Stimulated activated CD4-positive, alpha-beta T cell treated with anti-CD3 and anti-CD28 coated beads, Interleukin-12 subunit alpha, Interleukin-12 subunit beta, amount 100 ng/mL, for 48 hours (primary cell): ENCODE measurements at regions not wholly inside any gene's neighbourhood (a gene's known extent, or its start where the extent isn't known, plus 50 kb on each side); places are given as distances from the start of the nearest gene placed in this dataset.

Experiments
- DNase-seq, 3 donors: peaks; one replicate each; pipeline ENCODE4 v3.0.0-alpha.2; 2020; ENCODE audit warnings: low read depth in 2 of 3, low spot score in 1 of 3

DNA sequence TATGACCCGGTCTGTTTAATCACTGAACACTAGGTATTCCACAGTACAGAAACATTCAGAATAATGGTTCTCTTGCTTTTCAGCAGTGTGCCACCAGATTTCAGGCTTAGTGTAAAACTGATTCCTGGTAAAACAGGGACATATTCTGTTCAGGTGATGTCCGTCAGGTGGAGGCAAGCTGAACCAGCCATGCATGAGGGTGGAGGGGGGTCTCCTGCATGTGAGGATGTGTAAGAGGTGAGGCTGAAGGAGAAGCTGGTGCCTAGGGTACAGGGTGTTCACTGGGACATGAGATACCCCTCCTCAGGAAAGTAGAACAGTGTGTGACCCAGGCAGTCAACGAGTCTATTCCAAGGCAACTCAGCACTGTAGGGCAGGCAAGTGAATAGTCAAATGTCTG is 563.9 kb downstream of the BNC2 start:
- DNase-seq: no peak

DNA sequence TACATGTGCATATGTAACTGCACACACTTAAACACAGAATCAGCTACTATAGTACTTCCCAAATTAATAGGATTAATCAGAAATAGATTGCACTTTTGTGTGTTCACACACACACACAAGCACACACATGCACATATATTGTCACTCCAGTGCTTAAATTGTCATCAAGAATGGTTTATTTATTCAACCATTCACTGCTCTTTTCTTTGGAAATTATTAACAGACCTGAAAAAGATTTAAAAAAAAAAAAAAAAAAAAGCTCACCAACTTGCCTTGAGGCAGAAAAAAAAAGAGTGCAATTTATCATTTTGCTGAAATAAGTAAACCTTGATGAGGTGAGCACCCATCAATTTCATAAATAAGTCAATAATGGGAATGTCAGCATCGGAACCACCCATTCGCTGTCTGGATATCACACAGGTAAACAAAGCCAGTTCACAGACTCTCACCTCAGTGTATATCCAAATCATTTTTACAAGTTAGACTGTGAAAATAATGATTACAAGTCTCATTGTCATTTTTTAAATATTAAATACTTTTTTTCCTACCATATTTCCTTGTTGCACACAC is 562.8 kb downstream of the BNC2 start:
- DNase-seq: no peak

DNA sequence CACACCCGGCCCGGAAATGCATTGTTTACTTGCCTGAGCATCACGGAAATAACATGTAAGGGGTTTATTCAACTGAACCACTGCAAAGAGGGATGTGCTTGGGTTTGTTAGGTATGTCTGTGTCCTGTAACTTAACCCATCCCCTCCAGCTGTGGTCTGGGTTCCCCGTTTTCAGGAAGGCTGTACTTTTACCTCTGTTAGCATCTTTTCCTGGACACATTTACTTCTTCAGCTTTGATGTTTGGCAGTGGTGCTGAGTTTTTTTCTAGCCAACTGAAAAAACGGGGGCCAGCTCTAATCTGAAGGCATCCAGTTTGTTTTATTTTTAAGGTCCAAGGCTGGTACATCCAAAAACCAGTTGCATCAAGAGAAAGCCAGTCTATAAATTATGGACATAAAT is 561.8 kb downstream of the BNC2 start:
- DNase-seq: no peak

DNA sequence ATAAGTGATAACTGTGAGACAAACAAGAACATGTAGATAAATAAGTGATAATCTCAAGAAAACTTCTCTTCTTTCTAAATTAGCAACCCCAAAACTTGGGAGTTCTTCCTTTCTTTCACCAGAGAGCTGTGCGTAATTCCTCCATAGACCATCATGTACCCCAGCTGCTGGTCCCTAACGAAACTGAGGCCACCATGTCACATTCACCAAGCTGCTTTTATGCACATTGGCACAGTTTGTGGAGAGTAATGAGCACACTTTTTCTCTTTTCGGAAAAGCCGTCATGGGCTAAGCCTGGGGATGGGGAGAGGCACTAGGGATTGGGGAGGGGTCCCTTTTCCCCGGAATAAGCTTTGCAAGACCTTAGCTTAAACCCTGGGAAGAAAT is 561.4 kb downstream of the BNC2 start:
- DNase-seq: no peak

DNA sequence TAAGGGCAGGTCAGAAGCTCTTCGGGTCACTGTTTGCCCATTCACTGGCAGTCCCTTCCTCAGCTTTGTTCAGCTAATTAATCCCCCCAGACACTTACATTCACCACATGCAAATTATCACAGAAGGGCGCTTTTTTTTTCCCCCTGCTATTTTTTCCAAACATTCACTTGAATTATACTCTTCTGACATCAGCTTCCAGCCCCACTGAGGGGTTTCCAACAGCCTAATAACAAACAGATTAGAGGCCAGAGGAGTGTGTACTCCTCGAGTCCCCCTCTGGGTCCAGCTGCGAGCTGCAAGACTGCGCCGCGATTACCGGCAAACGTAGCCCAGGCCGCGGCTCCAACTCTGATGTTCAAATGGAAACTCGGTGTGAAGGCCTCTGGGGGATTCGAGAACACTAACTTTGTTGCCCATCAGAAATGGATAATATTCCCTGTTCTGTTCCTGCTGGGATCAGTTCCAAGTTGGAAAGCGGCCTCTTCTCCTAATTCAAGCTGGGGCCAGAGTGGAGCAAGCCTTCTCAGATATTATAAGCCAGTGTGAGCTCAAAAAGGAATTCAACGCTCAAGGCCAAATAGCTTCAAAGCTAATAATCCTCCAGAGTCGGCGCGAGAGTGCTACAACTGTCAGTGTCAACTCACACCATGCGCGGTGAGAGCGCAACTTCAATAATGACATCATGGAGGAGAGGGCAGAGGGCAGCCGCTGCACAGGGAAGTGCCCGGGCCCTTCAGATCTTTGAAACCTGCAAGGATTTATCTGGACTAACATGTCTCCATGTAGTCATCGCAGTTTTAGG is 560.8 kb downstream of the BNC2 start:
- no peak for DNase-seq

DNA sequence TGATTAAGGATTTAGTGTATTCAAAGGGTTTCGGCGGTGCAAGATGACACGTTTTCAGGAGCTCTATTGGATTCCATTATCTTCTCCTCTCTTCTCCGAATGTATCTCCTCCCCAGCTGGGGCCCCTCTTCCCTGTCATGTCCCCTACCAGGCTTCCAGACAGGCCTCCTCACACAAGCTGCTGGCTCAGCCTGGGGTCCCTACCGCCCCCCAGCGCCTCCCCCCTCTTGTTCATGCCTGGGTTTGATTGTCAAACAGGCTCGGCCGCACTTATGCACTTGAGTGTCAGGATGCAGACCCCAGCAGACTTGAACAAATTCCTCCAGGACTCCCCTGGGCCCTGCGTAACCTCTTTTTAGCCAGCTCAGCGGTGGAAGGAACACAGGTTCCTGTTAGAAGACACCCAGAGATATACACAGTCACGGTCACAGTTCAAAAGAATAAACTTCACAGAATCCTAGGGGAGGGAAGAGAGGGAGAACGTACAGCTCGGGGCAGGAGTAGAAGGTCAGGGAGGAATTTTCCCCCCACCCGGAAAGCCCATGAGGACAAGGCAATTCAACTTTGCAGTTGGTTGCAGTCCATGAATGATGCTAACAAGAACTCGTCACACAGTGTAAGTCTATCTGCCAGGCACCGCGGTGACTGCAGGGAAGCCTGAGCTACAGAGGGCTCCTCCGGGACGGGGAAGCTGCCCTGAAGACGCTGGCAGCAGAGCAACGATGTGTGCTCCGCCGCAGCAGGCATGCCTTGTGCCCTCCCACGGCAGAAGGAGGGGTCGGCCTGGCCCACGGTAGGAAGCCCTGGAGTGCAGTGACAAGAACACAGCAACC is 560.0 kb downstream of the BNC2 start:
- no peak for DNase-seq

DNA sequence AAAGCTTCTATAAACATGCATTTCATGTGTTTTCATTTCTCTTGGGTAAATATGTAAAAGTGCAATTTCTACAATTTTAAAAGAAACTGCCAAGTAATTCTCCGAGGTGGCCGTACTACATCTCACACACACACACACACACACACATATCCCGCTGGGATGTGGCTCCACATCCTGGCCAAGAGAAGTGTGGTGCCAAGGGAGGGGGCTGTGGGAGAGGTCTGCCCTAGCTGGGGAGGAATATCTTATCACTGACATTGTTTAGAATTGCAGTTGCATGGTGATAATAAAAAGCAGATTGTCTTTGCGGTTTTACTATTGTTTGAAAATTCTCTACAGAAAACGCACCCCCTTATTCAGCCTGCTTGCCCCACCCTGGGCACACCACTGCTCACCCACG is 558.4 kb downstream of the BNC2 start:
- DNase-seq: no peak

DNA sequence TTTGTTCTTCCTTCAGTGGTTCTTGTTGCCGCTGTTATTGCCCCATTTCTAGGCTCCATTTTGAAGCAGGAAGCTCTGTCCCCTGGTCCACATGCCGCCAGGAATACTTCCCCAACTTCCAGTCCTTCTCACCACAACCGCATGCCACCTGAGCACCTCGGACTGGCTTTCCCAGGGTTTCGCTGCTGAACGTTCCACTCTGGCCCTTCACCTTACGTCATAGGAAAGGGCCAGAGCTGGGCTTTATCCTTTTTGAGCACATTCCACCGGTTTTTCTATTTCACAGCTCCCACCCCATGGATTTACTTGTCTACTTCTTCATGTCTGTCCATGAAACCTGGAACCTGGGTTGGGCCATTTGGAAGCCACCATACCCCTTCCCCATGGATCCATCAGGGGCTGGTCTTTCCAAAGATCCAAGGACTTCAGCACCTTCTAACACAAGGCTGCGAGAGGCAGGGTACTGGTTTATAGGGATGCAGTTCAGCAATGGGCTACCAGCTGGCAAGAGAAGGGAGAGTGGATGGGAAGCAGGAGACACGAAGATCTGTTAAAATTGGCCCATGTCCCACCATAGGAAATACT is 557.4 kb downstream of the BNC2 start:
- no peak for DNase-seq

DNA sequence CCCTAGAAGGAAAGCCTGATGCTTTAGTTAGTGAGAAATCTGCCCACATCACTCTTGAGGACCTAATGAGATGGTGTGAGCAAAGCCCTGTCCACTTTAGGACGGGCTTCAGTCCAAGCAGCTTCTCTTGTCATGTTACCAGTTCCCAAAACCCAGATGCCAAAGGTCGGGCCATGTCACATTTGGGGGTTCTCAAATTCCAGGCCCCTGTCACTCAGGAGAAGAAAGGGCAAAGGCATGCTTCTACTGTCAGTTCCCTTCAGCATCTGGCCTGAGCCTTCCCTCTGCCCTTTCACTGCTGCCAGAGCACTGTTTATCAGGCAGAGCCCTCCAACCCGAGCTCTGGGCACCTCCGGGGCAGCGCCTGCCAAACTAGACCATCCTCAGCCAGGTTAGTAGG is 556.0 kb downstream of the BNC2 start:
- DNase-seq: no peak

DNA sequence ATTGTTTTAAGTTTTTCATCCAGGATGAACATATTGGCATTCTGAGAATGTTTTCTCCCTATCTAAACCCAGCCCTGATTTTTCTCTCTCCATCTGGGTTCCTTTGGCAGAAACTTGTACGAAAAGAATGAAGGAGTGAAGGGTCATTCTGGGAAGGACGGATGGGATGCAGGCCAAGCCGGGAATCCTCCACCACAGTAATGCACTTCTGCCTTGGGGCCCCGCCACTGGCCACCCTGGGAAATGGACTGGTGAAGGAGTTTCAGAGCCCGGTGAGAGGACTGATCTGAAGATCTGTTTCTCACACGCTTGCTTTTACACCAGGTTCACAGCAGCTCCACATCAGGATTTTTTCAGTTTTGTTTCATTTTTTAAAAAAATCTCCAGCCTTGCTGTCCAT is 554.8 kb downstream of the BNC2 start:
- DNase-seq: no peak

DNA sequence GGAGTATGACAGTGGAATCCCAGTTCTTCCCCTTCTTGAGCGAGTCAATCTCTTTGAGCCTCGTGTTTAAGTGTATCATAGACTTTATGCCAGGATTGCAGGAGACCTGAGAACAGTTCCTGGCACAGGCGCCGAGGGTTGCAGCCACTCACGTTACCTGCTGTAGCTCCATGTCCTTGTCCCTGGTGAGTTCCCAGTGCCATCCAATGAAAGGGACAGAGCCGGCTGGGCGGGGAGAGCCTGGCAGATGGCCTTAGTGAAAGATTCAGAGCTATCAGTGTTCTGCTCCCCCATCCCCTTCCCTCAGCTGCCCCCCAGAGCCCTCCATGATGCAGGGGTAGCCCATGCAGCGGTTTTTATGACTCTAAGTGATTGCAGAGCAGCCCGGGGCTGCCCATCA is 554.0 kb downstream of the BNC2 start:
- DNase-seq: no peak

DNA sequence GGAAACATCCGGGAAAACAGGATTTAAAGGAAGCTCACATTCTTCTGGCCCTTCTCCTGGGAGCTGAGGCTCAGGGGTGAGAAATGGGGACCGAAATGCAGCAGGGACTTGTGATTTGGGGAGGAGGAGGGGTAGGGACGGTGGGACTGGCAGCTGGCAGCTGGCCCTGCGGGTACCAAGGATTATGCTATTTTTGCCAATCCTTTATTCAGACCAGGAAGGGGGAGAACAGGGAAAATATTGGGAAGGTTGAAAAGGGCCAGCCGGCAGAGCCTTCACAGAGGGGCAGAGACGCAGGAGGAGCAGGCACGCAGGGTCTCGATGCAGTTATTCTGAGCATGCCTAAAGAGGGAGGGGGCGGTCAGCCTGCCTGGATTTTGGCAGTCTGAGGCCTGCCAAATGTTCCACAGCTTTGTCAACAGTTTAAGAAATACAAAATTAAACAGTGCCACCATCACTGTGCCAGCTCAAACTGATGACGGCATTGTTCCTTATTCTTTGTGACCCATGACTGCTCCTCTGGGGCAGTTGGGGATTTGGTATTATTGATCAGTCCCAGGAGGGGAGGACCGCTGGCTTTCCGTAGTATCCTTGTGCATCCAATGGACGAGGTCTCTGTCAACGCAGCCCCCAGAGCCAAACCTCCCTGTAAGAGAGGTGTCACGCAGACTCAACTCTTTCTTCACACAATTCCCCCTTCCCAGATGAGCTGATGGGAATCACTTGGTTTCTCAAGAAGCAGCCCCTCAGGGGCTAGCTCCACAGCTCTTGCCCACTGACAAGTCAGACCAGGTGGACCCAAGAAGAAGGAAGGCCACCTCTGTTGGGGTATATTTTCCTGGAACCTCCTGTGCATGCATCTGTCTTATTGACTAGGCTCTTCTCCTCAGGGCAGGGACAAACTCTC is 553.3 kb downstream of the BNC2 start:
- DNase-seq: no peak

DNA sequence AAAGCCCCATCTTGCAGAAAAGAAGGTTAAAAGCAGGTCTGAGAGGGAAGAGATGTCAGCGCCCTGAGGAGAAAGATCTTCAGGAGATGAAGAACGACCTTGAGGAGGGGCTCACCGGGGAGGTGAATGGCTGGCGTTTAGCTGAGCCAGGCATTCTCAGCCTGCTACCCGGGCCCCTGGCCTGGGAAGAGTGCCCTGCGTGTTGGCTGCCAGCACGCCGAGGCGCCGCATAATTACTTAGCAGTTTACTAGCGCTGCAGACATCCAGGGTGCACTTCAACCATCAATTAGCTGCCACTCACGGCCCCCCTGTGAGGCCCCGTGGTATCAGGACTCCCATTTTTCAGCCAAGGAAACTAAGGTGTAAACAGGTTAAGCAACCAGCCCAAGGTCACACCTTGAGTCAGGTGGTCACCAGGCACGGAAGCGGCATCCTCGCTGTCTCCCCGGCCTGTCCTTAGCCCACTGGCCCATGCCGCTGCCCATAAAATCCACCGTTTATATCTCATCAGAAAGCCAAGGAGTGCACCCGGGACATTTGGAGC is 551.9 kb downstream of the BNC2 start:
- no peak for DNase-seq

DNA sequence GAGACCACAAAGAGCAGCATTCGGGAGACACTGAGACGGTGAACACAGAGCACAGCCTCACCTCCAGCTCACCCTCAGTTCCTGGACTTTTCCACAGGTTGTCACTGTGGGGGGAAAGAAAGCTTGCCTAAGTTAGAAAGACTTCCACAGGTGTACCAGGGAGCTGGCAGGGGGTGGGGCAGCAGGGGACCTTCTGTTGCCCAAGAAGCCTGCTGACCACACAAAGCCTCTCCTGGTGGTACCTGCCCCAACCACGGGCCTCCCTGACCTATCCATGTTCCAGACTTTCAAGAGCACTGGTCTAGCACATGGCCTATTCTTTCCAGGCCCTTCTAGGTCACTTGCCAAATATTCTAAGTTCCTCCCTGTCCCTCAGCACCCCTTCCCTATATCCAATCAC is 550.8 kb downstream of the BNC2 start:
- DNase-seq: no peak

DNA sequence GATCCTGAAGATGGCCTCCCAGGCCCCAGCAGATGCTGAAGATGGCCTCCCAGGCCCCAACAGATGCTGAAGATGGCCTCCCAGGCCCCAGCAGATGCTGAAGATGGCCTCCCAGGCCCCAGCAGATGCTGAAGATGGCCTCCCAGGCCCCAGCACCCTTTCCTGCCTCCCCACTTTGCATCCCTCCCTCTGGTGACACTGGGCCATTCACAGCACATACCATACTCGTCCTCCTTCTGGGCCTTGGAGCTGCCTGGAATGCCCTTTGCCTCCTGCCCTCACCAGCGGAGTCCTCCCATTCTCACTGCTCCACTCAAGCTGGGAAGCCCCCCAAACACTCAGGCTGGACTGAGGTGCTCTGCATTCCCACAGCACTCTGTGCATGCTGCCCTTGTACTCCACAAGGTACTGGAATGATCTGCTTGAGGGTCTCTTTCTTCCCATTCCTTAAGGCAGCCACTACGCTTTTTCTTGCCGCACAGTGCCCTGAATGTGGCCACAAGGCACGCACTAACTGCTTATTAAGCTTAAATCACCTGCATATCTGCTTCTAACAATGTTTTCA is 550.0 kb downstream of the BNC2 start:
- DNase-seq: no peak

DNA sequence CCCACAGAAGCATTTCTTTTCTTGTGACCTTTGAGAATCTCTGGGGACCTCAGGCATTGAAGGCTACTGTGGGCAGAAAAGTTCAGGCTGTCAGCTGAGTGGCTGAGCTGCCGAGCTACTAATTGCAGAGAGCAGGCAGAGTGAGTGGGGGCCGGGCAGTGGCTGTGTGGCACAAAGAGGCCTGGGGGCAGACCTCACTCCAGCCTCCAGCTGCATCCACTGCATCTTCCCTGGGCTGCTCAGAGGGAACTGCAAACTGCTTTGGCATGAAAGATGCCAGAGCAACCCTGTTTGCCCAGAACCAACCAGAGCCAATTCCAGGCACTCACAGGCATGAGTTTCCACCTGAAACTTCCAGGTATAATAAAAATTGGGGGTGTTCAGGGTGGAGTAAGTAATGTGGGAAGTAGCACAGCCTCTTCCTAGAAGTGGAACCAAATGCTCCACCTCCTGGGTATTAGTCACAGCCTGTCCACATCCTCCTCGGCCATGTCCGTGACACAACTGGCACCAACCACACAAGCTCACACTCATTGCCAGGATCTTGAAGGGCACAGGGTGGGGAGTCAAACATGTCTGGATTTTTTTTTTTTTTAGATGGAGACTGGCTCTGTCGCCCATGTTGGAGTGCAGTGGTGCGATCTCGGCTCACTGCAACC is 548.9 kb downstream of the BNC2 start:
- DNase-seq: no peak

DNA sequence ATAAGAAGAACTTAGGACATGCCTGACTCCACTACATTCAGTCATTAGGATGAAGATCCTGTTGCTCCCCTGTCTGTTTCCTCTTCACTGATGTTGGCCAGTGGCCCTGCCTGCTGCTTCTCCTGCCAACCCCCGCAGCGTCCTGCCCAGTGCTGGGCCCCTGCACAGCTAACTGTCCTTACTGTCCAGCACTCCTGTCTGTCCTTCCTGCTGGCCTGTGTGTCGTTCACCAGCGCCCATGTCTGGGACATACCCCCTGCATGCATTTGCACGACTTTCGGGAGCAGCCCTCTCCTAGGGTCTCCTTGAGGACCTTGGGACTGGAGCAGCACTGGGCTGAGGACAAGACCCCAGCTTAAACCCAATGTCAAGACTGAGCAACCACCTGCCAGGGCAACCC is 547.6 kb downstream of the BNC2 start:
- no peak for DNase-seq

DNA sequence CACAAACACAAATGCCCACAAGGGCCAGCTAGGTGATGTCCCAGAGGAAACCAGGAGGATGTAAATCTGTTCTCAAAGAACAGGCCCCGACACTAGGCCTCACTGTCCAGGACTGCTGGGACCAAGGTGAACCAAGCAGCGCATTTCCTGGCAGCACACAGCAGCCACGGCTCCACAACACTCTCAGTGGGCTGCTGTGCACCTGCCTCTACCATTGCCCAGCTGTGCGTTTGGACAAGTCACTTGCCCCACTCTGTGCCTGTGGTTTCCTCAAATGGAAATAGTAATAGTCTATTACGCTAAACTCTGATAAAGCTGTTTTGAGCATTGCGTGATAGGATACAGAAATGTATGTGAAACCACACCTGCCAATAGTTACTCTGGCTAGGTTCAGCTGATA is 544.5 kb downstream of the BNC2 start:
- DNase-seq: no peak

DNA sequence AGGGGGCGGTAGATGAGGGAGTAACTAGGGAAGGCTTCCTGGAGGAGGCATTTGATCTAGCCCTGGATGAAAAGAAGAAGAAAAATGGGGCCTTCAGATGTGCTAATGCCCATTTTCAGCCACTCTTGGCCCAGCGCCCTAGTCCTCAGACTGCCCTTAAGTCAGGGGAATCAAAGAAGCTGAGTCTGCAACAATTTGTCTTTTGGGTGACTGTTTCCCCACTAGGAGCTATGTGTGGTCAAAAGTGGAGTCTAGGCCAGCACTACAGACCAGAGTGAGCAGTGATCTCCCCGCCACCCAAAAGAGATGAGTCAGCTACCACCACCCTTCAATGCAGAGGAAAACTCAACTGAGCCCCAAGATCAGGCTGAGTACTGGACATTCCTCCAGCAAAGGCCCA is 542.1 kb downstream of the BNC2 start:
- DNase-seq: no peak

DNA sequence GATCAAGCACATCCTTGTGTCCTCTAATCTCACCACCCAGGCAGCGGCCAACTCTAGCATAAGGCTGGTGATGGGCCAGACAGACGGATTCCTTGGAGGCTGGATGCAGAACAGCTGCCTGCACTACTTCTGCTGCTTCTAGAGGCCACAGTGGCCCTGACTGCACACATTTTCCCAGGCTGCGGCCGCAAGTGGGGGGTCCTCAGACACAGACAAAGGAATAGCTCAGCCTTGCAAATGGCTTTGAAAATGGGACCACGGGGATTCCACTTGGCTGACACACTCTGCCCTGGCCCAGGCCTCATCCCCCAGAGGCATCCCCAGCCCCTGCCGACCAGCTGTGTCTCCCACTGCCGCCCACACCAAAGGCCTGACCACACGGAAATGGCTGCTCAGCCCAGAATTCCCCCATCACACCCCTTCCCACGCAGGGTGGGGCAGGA is 540.8 kb downstream of the BNC2 start:
- no peak for DNase-seq
